Fibroblast of lung (primary cell): ENCODE measurements at regions not wholly inside any gene's neighbourhood (a gene's known extent, or its start where the extent isn't known, plus 50 kb on each side); places are given as distances from the start of the nearest gene placed in this dataset.

Experiments used
- DNase-seq, 2 donors: peaks; one replicate each; pipeline versions ENCODE4 v3.0.0 to v3.0.0-alpha.2; 2010; ENCODE audit warnings: low read depth in 2 of 2
- H2AFZ ChIP-seq: 2 replicates; pipeline ENCODE4 v1.5.1; 2012; ENCODE audit warnings: low read length, control low read depth, inconsistent platforms
- H3K27ac ChIP-seq: 2 replicates; pipeline ENCODE4 v1.5.1; 2011; ENCODE audit warnings: low read length, control low read depth; ENCODE audit not compliant: insufficient read depth
- H3K27me3 ChIP-seq: 2 replicates; pipeline ENCODE4 v1.5.1; 2011; ENCODE audit warnings: mild to moderate bottlenecking, low read length; ENCODE audit not compliant: control insufficient read depth, insufficient read depth
- H3K36me3 ChIP-seq: 2 replicates; pipeline ENCODE4 v1.5.1; 2011; ENCODE audit warnings: low read length; ENCODE audit not compliant: control insufficient read depth, insufficient read depth
- H3K4me1 ChIP-seq: 2 replicates; pipeline ENCODE4 v1.5.1; 2011; ENCODE audit warnings: low read length; ENCODE audit not compliant: control insufficient read depth, insufficient read depth; ENCODE audit errors: extremely low read depth
- H3K4me2 ChIP-seq: 2 replicates; pipeline ENCODE4 v1.5.1; 2011; ENCODE audit warnings: low read length, control low read depth; ENCODE audit not compliant: insufficient read depth; ENCODE audit errors: extremely low read depth
- H3K4me3 ChIP-seq, 4 experiments: fragments of 200-600 bp in 1 of 4; sonication (generic) in 1 of 4; replicated peaks in 1 of 4; 2 replicates each; pipeline ENCODE4 v1.5.1; 2011 to 2016; ENCODE audit warnings: low read length in 4 of 4, low read depth in 3 of 4, mild to moderate bottlenecking in 3 of 4, control low read depth in 2 of 4, inconsistent platforms in 1 of 4, mixed read lengths in 1 of 4; ENCODE audit not compliant: insufficient read depth in 1 of 4; ENCODE audit errors: control extremely low read depth in 1 of 4
- H3K79me2 ChIP-seq: 2 replicates; pipeline ENCODE4 v1.5.1; 2012; ENCODE audit warnings: mild to moderate bottlenecking, low read length, inconsistent platforms; ENCODE audit not compliant: control insufficient read depth, insufficient read depth
- H3K9ac ChIP-seq: 2 replicates; pipeline ENCODE4 v1.5.1; 2011; ENCODE audit warnings: mild to moderate bottlenecking, low read length, control low read depth; ENCODE audit not compliant: insufficient read depth
- H3K9me3 ChIP-seq: 2 replicates; pipeline ENCODE4 v1.5.1; 2012; ENCODE audit warnings: low read depth, low read length; ENCODE audit not compliant: control insufficient read depth, insufficient read depth
- H4K20me1 ChIP-seq: 2 replicates; pipeline ENCODE4 v1.5.1; 2011; ENCODE audit warnings: low read length; ENCODE audit not compliant: control insufficient read depth, insufficient read depth; ENCODE audit errors: extremely low read depth
- EZH2 ChIP-seq: IDR thresholded peaks from 2 replicates; pipeline ENCODE4 v1.5.1; 2012; ENCODE audit warnings: low read length, control low read depth, mild to moderate bottlenecking; ENCODE audit errors: missing control alignments
- TF ChIP-seq, protein P1 (sequence below), 2 donors: IDR thresholded peaks in 1 of 2; conservative IDR thresholded peaks in 1 of 2; 1 replicate in 1 of 2; 2 replicates in 1 of 2; pipeline ENCODE4 v1.5.1; 2011 to 2012; ENCODE audit warnings: low read length in 2 of 2, control low read depth in 1 of 2, inconsistent platforms in 1 of 2, low read depth in 1 of 2, mild to moderate bottlenecking in 1 of 2

DNA sequence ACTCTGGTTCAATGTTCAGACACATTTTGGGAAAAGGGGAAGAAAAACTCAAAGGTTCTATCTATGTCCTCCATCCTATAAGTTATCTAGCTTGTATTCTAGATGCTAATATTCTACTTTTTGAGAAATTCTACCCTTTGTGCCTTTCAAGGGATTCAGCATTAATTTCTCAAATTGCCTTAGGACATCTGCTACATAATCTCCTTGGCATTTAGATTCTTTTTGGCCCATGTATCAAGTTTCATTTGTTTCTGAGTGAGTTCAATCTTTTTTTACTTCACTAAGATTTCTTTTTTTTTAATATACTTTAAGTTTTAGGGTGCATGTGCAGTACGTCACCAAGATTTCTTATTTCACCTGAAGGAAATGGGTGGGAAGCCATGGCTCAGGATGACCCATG is 232.7 kb upstream of the TENT5A start:
- H3K36me3 ChIP-seq, result no peaks in the 10 kb centered on the region
- no peak overlapping the region for H3K4me2 ChIP-seq
- H4K20me1 ChIP-seq, result no peaks in the 10 kb centered on the region
- H3K9ac ChIP-seq, result no peak overlapping the region
- no peak overlapping the region for H3K27ac ChIP-seq
- no peaks in the 10 kb centered on the region for H3K79me2 ChIP-seq
- TF ChIP-seq EZH2, result no peak
- TF ChIP-seq, protein P1, sequence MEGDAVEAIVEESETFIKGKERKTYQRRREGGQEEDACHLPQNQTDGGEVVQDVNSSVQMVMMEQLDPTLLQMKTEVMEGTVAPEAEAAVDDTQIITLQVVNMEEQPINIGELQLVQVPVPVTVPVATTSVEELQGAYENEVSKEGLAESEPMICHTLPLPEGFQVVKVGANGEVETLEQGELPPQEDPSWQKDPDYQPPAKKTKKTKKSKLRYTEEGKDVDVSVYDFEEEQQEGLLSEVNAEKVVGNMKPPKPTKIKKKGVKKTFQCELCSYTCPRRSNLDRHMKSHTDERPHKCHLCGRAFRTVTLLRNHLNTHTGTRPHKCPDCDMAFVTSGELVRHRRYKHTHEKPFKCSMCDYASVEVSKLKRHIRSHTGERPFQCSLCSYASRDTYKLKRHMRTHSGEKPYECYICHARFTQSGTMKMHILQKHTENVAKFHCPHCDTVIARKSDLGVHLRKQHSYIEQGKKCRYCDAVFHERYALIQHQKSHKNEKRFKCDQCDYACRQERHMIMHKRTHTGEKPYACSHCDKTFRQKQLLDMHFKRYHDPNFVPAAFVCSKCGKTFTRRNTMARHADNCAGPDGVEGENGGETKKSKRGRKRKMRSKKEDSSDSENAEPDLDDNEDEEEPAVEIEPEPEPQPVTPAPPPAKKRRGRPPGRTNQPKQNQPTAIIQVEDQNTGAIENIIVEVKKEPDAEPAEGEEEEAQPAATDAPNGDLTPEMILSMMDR (conservative IDR thresholded peaks at IDR 0.05 in 1 of 2, IDR thresholded peaks at IDR 0.05 in 1 of 2; ENCODE audit: low read depth in 1 of 2, low read length in 2 of 2), result no peak
- no peak overlapping the region for H2AFZ ChIP-seq
- H3K9me3 ChIP-seq, result no peaks in the 10 kb centered on the region
- H3K4me1 ChIP-seq, result no peaks in the 10 kb centered on the region
- H3K27me3 ChIP-seq, result no peaks in the 10 kb centered on the region
- H3K4me3 ChIP-seq, result no peak overlapping the region
- DNase-seq, result peak in 1 of 2 donors; percentile 17

DNA sequence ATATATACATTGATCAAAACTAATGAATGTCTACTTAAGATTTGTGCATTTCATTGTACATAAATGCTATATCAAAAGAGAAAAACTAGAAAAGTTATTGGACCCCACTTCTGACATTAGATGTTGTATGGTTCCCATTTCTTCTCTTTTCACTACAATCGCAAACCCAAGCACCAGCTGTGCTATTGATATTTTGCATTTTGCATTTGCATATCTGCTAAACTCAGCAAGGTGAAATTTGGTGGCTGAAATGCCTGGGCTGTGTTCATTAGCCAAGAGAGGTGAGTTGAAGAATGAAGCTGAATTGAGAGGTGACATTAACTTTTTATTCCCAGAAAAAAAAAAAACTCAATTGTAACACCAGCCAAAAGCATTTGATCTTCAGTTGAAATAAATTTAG is 232.1 kb upstream of the TENT5A start:
- no peak overlapping the region for H3K4me3 ChIP-seq
- H3K27me3 ChIP-seq, result no peaks in the 10 kb centered on the region
- H2AFZ ChIP-seq, result no peak overlapping the region
- H3K4me1 ChIP-seq, result no peaks in the 10 kb centered on the region
- H3K9ac ChIP-seq, result no peak overlapping the region
- H4K20me1 ChIP-seq, result no peaks in the 10 kb centered on the region
- no peaks in the 10 kb centered on the region for H3K36me3 ChIP-seq
- H3K79me2 ChIP-seq, result no peaks in the 10 kb centered on the region
- DNase-seq, result no peak
- H3K27ac ChIP-seq, result no peak overlapping the region
- no peak overlapping the region for H3K4me2 ChIP-seq
- TF ChIP-seq EZH2, result no peak
- TF ChIP-seq, protein P1 (conservative IDR thresholded peaks at IDR 0.05 in 1 of 2, IDR thresholded peaks at IDR 0.05 in 1 of 2; ENCODE audit: low read depth in 1 of 2, low read length in 2 of 2), result no peak
- no peaks in the 10 kb centered on the region for H3K9me3 ChIP-seq

DNA sequence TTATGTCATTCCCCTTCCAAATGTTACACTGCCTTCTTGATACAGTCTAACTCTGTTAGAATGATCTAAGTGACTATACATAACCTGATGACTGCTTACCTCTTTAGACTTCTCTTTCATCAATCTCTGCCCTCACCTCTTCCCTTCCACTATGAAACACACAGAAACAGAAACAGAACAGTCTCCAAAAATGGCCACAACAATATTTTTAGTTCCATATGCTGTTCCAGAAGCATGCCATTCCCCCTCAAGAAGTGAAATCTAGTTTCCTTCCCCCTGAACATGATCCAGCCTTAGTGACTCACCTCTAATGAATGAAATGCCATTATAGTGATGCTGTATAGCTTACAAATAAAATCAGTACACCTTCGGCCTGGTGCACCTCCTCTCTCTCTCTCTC is 229.3 kb upstream of the TENT5A start:
- no peaks in the 10 kb centered on the region for H4K20me1 ChIP-seq
- peak overlapping the region; percentile 51 for H2AFZ ChIP-seq
- H3K4me2 ChIP-seq, result peak overlapping the region; percentile 82
- H3K4me1 ChIP-seq, result no peaks in the 10 kb centered on the region
- H3K27ac ChIP-seq, result peak overlapping the region; percentile 44
- H3K27me3 ChIP-seq, result no peaks in the 10 kb centered on the region
- no peak overlapping the region for H3K4me3 ChIP-seq
- peak; percentile 65 to 90 for DNase-seq
- H3K9me3 ChIP-seq, result no peaks in the 10 kb centered on the region
- H3K79me2 ChIP-seq, result no peaks in the 10 kb centered on the region
- H3K36me3 ChIP-seq, result no peaks in the 10 kb centered on the region
- TF ChIP-seq, protein P1 (conservative IDR thresholded peaks at IDR 0.05 in 1 of 2, IDR thresholded peaks at IDR 0.05 in 1 of 2; ENCODE audit: low read depth in 1 of 2, low read length in 2 of 2), result no peak
- TF ChIP-seq EZH2, result no peak
- no peak overlapping the region for H3K9ac ChIP-seq
